Umbilical cord (tissue), 1 donor: ENCODE measurements at regions not wholly inside any gene's neighbourhood (a gene's known extent, or its start where the extent isn't known, plus 50 kb on each side); places are given as distances from the start of the nearest gene placed in this dataset.
A peak's percentile ranks its signal among the peaks of the same experiment; 100 is the strongest.
"Not testable (repeated sequence)": the region's sequence is repeated elsewhere in the genome, so short reads cannot be mapped to it uniquely, and the experiment has no call there.

ENCODE experiments used
- DNase-seq: peaks from one replicate; pipeline ENCODE4 v3.0.0-alpha.2; 2015; ENCODE audit warnings: low spot score

GRCh38 chr1:94303005-94303404 is 65.6 kb upstream of the ARHGAP29 start:
- DNase-seq: no peak

DNA sequence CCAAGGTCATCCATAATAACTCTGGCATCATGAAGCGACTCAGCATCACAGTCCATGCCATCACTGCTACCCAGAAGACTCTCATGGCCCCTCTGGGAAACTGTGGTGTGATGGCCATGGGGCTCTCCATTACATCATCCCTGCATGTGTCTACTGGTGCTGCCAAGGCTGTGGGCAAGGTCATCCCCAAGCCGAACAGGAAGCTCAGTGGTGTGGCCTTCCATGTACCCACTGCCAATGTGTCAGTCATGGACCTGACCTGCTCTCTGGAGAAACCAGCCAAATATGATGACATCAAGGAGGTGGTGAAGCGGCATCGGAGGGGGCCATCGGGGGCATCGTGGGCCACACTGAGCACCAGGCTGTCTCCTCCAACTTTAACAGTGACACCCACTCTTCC is 65.1 kb upstream of the ARHGAP29 start:
- DNase-seq: no peak

DNA sequence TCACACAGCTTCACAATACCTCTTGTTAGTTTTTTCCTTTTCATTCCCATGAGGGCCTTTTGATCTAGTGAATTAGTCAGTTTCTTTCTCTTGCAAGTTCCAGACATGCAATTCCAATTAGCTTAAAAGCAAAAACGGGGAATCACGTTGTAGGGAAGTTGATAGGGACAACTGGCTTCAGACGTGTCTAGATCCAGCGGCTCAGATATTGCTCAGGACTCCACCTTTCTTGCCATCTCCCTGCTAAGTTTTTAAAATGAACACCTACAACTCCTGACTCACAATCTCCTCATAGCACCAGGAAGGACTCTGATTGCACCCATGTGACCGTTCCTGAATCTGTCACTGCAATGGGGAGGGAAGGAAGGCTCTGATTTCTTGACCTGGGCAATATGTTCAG is 63.8 kb upstream of the ARHGAP29 start:
- DNase-seq: no peak

DNA sequence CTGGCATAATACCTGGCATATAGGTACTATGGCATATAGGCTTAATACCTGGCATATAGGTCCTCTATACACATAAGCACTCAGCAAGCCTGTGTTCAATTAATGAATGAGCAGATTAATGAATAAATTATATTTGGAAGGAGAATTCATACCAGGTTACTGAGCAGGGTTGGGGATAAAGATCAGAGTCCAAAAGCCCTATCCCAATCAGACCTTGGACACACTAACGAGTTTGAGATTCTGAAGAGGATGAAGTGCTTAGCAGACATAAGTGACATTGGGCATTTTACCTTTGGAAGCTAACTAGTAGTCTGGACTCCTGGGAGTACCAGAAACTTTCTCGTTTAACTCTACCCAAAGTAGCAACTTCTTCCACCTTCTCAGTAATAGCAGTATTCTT is 63.3 kb upstream of the ARHGAP29 start:
- DNase-seq: no peak

DNA sequence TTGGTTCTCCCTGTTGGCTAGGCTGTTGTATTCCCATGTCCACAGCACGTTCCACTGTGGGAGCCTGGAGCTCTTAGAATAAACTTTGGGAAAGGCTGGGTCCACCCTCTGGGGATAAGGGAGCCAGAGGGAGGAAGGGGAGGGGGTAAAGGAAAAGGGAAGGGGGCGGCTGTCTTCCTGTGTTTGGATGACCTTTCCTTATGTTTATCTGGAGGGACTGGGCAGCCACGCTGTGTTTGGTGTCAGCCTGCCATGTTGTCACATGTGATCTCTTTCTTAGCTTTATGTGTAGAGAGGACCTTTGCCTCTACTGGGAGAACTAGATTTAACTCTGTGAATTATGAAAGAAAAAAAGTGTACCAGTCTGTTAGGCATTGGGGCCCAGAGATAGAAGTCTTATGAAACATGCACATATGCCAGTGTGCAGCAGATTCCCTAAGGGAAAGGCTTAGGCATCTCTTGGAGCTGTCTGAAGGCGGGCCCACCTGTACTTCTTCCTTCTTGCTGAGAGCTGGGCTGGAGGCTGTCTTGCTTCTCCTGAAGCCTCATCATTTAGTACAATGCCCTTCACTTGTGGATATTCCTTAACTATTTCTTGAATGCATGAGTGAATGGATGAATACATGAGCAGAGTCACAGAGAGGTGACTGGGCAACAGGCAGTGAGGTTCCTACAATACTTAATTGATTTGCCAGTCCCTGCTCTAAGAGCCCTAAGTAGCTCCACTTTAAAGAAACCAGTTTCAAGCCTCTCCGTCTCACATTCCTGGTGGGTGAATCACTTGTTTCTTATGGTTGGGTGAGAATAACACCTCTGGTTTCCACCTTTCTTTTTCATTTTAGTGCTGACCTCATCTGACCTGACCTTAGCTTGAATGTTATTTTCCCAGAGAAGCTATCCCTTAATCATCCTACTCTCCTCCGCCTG is 62.5 kb upstream of the ARHGAP29 start:
- no peak for DNase-seq

GRCh38 chr1:94298861-94299260 is 61.5 kb upstream of the ARHGAP29 start:
- DNase-seq: peak; percentile 51

GRCh38 chr1:94296018-94296417 is 58.6 kb upstream of the ARHGAP29 start:
- no peak for DNase-seq

GRCh38 chr1:94292978-94293377 is 55.6 kb upstream of the ARHGAP29 start:
- DNase-seq: not testable (repeated sequence)

DNA sequence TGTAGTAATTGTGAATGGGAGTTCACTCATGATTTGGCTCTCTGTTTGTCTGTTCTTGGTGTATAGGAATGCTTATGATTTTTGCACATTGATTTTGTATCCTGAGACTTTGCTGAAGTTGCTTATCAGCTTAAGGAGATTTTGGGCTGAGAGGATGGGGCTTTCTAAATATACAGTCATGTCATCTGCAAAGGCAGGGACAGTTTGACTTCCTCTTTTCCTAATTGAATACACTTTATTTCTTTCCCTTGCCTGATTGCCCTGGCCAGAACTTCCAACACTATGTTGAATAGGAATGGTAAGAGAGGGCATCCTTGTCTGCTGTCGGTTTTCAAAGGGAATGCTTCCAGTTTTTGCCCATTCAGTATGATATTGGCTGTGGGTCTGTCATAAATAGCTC is 51.9 kb upstream of the ARHGAP29 start:
- not testable (repeated sequence) for DNase-seq
